Activated B cell treated with CpG ODN at 0.5 μM for 24 hours (primary cell): ENCODE measurements at regions not wholly inside any gene's neighbourhood (a gene's known extent, or its start where the extent isn't known, plus 50 kb on each side); places are given as distances from the start of the nearest gene placed in this dataset.

Experiments
- ATAC-seq: fragments of 200-7000 bp; cut with Tn5 transposase; one replicate; pipeline ENCODE4 v1.10.0; 2021; ENCODE audit warnings: low read depth, mild to moderate bottlenecking, moderate library complexity
- CTCF ChIA-PET: fragments of 350-600 bp; sonication (Branson Sonifier 250); formaldehyde crosslinking; loops from one replicate; lab custom pipeline; 2021; ENCODE audit warnings: antibody characterized with exemption; lab: Charles Lee
- POLR2A ChIA-PET: fragments of 350-600 bp; sonication (Branson Sonifier 250); formaldehyde crosslinking; loops from one replicate; lab custom pipeline; 2021; ENCODE audit warnings: antibody characterized with exemption; lab: Charles Lee
- DNase-seq: peaks from one replicate; pipeline ENCODE4 v3.0.0; 2022
- H3K27ac Mint-ChIP-seq: one replicate; pipeline ENCODE4 v1.8.0; 2020; ENCODE audit warnings: mixed read lengths
- H3K27me3 Mint-ChIP-seq: one replicate; pipeline ENCODE4 v1.8.0; 2021; ENCODE audit warnings: mixed read lengths
- H3K36me3 Mint-ChIP-seq: one replicate; pipeline ENCODE4 v1.8.0; 2021; ENCODE audit warnings: low read depth, mixed read lengths
- H3K4me1 Mint-ChIP-seq: one replicate; pipeline ENCODE4 v1.8.0; 2021; ENCODE audit warnings: mixed read lengths
- H3K4me3 Mint-ChIP-seq: one replicate; pipeline ENCODE4 v1.8.0; 2020; ENCODE audit warnings: mild to moderate bottlenecking, mixed read lengths
- H3K9me3 Mint-ChIP-seq: one replicate; pipeline ENCODE4 v1.8.0; 2020; ENCODE audit warnings: mixed read lengths
- CTCF ChIP-seq: fragments of 200-600 bp; IDR thresholded peaks from one replicate; pipeline ENCODE4 v1.8.0; 2022; ENCODE audit warnings: antibody characterized with exemption, mild to moderate bottlenecking
- intact Hi-C: fragments of 100-400 bp; cut with micrococcal nuclease; formaldehyde crosslinking; loops from one replicate; pipeline ENCODE4 v1.15.1; 2024

- TF ChIP-seq CTCF = no peak
- H3K4me1 Mint-ChIP-seq = no peaks in the 10 kb centered on the region
- ChIA-PET POLR2A (no interaction called here), CTCF (no interaction called here)
- H3K27ac Mint-ChIP-seq = no peak overlapping the region
- no peaks in the 10 kb centered on the region for H3K27me3 Mint-ChIP-seq
- H3K36me3 Mint-ChIP-seq = no peaks in the 10 kb centered on the region
- no peak for DNase-seq
- H3K9me3 Mint-ChIP-seq = no peaks in the 10 kb centered on the region
- no peak for ATAC-seq
- H3K4me3 Mint-ChIP-seq = no peak overlapping the region
- intact Hi-C loops = no loop called here
These were observed 228.5 kb downstream of the ARPP21 start for GRCh38 chr3:35867791-35868190.

DNA sequence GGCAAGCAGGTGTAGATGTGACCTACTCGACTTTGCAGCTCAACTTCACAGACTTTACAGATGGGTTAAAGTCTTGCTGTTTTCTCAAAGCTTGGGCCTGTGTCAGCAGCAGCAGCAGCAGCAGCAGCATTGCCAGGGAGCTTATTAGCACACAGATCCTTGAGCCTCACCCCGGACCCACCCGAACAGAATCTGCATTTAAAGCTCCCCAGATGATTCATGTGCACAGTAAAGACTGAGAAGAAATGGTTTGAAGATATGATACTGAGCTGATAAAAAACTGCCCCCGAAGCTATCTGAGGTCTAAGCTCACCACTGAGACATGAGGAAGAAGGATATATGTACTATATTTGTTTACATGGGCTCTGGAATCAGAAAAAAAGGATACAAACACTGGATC is 231.7 kb downstream of the ARPP21 start:
- Mint-ChIP-seq H3K4me3 (no peak overlapping the region), H3K4me1 (no peaks in the 10 kb centered on the region), H3K9me3 (no peaks in the 10 kb centered on the region), H3K36me3 (no peaks in the 10 kb centered on the region), H3K27ac (no peak overlapping the region), H3K27me3 (no peaks in the 10 kb centered on the region)
- DNase-seq (no peak), ATAC-seq (no peak)
- intact Hi-C loops = no loop called here
- ChIA-PET CTCF (no interaction called here), POLR2A (no interaction called here)
- no peak for TF ChIP-seq CTCF

DNA sequence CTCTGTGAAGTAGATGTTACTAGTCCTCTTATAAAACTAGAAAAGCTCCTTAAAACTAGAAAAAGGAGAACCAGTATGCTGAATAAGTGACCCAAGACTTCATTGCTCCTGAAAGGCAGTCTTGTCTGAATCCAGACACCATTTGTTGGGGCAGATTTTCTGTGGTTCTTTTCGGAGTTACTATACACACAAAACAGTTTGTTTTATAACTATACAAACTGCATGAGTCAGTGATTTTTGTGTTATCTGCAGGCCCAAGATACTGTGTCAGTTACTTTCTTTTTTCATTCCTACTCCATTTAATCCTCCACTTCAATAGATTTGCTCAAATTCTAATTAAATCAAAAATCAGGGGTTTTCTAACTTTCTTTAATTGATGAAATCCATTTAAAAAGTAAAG is 244.6 kb downstream of the ARPP21 start:
- Mint-ChIP-seq H3K9me3 (peaks cover 9% of the 10 kb centered on the region), H3K27me3 (peaks cover under 1% of the 10 kb centered on the region), H3K27ac (no peak overlapping the region), H3K36me3 (no peaks in the 10 kb centered on the region), H3K4me3 (no peak overlapping the region), H3K4me1 (no peaks in the 10 kb centered on the region)
- CTCF ChIA-PET = interaction anchor here (1.3 kb wide), 1 partner anchor 25 kb away, joined by 6 read pairs; no protein-coding TSS in a partner anchor
- no peak for ATAC-seq
- intact Hi-C loops = no loop called here
- no peak for DNase-seq
- no peak for TF ChIP-seq CTCF
- POLR2A ChIA-PET = no interaction called here

GRCh38 chr3:35894735-35895134 is 255.4 kb downstream of the ARPP21 start:
- ChIA-PET POLR2A (no interaction called here), CTCF (no interaction called here)
- ATAC-seq (no peak), DNase-seq (no peak)
- H3K4me3 Mint-ChIP-seq = no peak overlapping the region
- H3K4me1 Mint-ChIP-seq = no peaks in the 10 kb centered on the region
- H3K27me3 Mint-ChIP-seq = no peaks in the 10 kb centered on the region
- H3K36me3 Mint-ChIP-seq = no peaks in the 10 kb centered on the region
- intact Hi-C loops = no loop called here
- H3K27ac Mint-ChIP-seq = no peak overlapping the region
- no peak for TF ChIP-seq CTCF
- no peaks in the 10 kb centered on the region for H3K9me3 Mint-ChIP-seq

GRCh38 chr3:35899245-35899644 is 259.9 kb downstream of the ARPP21 start:
- Mint-ChIP-seq H3K9me3 (no peaks in the 10 kb centered on the region), H3K4me1 (no peaks in the 10 kb centered on the region), H3K27me3 (no peaks in the 10 kb centered on the region), H3K4me3 (no peak overlapping the region), H3K36me3 (no peaks in the 10 kb centered on the region), H3K27ac (no peak overlapping the region)
- CTCF ChIA-PET = no interaction called here
- TF ChIP-seq CTCF = no peak
- ATAC-seq (no peak), DNase-seq (no peak)
- POLR2A ChIA-PET = no interaction called here
- intact Hi-C loops = no loop called here
